Uterus (tissue), 2 donors: ENCODE measurements at regions not wholly inside any gene's neighbourhood (a gene's known extent, or its start where the extent isn't known, plus 50 kb on each side); places are given as distances from the start of the nearest gene placed in this dataset.
"Not testable (repeated sequence)": the region's sequence is repeated elsewhere in the genome, so short reads cannot be mapped to it uniquely, and the experiment has no call there.

ENCODE experiments used
- POLR2A ChIP-seq, 2 donors: fragments of 450-650 bp; IDR thresholded peaks; one replicate each; pipeline ENCODE4 v1.6.1; 2016; ENCODE audit warnings: antibody characterized with exemption in 2 of 2, mild to moderate bottlenecking in 1 of 2, moderate library complexity in 1 of 2
- TF ChIP-seq, protein P1 (sequence below), 4 experiments: fragments of 200-600 bp in 2 of 4; fragments of 450-650 bp in 2 of 4; sonication (generic) in 2 of 4; IDR thresholded peaks; one replicate each; pipeline ENCODE4 v1.5.1; 2016 to 2019; ENCODE audit warnings: antibody characterized with exemption in 4 of 4, mild to moderate bottlenecking in 2 of 4, moderate library complexity in 1 of 4

DNA sequence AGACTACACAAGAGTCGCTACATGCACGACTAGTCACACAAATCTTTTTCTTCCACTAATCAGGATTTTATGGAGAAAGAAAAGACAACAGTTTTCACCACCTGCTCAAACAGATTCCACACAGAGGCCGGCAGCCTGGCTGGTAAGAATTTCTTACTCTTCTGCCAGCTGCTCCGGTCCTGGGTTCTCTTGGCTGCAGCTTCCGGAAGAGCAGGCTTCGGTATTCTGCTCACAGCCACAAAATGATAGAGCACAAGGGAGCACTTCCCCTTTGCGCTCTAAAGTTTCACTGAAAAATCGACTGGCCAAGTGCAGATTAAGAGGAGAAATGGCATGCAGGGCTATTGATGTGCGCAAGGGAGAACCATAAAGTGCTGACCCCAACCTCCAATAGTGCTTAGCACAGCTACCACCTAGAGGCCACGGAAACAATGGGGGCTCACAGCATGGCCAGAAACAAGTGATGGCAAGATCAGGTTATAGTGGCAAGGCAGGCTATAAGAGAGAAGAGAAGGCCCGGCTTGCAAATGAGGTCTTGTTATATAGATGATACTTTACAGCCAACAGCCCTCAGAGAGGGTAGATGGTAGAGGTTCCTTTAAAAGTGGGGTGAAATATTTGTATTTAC, 114.2 kb upstream of the ACBD5 start:
- TF ChIP-seq, protein P1, sequence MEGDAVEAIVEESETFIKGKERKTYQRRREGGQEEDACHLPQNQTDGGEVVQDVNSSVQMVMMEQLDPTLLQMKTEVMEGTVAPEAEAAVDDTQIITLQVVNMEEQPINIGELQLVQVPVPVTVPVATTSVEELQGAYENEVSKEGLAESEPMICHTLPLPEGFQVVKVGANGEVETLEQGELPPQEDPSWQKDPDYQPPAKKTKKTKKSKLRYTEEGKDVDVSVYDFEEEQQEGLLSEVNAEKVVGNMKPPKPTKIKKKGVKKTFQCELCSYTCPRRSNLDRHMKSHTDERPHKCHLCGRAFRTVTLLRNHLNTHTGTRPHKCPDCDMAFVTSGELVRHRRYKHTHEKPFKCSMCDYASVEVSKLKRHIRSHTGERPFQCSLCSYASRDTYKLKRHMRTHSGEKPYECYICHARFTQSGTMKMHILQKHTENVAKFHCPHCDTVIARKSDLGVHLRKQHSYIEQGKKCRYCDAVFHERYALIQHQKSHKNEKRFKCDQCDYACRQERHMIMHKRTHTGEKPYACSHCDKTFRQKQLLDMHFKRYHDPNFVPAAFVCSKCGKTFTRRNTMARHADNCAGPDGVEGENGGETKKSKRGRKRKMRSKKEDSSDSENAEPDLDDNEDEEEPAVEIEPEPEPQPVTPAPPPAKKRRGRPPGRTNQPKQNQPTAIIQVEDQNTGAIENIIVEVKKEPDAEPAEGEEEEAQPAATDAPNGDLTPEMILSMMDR (IDR thresholded peaks at IDR 0.05): not testable (repeated sequence)
- TF ChIP-seq POLR2A (IDR thresholded peaks at IDR 0.05): not testable (repeated sequence)
